GM12865 (cell line): ENCODE measurements at regions not wholly inside any gene's neighbourhood (a gene's known extent, or its start where the extent isn't known, plus 50 kb on each side); places are given as distances from the start of the nearest gene placed in this dataset.

Experiments
- DNase-seq: peaks from one replicate; pipeline ENCODE4 v3.0.0; 2010; ENCODE audit warnings: low read depth
- H3K4me3 ChIP-seq: 2 replicates; pipeline ENCODE4 v1.5.1; 2011; ENCODE audit warnings: mild to moderate bottlenecking, low read depth, low read length, control low read depth
- TF ChIP-seq, protein P1 (sequence below): IDR thresholded peaks from 2 replicates; pipeline ENCODE4 v1.5.1; 2011; ENCODE audit warnings: low read length, control low read depth, low read depth, inconsistent platforms; ENCODE audit not compliant: insufficient read depth; ENCODE audit errors: missing control alignments

GRCh38 chr17:63304704-63305261, 141.3 kb downstream of the CYB561 start:
- TF ChIP-seq, protein P1, sequence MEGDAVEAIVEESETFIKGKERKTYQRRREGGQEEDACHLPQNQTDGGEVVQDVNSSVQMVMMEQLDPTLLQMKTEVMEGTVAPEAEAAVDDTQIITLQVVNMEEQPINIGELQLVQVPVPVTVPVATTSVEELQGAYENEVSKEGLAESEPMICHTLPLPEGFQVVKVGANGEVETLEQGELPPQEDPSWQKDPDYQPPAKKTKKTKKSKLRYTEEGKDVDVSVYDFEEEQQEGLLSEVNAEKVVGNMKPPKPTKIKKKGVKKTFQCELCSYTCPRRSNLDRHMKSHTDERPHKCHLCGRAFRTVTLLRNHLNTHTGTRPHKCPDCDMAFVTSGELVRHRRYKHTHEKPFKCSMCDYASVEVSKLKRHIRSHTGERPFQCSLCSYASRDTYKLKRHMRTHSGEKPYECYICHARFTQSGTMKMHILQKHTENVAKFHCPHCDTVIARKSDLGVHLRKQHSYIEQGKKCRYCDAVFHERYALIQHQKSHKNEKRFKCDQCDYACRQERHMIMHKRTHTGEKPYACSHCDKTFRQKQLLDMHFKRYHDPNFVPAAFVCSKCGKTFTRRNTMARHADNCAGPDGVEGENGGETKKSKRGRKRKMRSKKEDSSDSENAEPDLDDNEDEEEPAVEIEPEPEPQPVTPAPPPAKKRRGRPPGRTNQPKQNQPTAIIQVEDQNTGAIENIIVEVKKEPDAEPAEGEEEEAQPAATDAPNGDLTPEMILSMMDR = no peak
- no peak for DNase-seq

GRCh38 chr17:63305857-63306256, 140.2 kb downstream of the CYB561 start:
- no peak for DNase-seq
- TF ChIP-seq, protein P1 = no peak
- H3K4me3 ChIP-seq = no peak overlapping the region

More at GRCh38 chr17:63304704-63305261, 141.3 kb downstream of the CYB561 start:
- no peak overlapping the region for H3K4me3 ChIP-seq

GRCh38 chr17:63306855-63307254, 139.3 kb downstream of the CYB561 start:
- no peak overlapping the region for H3K4me3 ChIP-seq
- DNase-seq = no peak
- TF ChIP-seq, protein P1 = no peak

DNA sequence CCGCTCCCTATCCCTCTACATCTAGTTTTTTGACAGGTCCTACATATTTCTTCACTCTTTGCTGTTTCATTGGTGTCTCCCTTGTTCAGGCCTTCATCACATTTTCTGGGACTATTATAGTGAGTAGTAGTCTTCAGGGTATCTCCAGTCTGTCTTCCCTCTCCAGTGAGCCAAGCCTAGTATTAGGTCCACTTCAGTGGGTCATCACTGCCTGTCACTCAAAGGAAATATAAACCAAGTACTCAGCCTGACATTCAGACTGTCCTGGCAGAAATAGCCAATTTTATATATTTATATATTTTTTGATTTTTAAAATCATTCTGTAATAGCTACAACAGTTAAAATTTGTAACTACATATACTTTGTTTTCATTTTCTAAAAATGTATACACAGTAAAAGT, 137.8 kb downstream of the CYB561 start:
- DNase-seq = no peak
- TF ChIP-seq, protein P1 = no peak
- H3K4me3 ChIP-seq = no peak overlapping the region

- TF ChIP-seq, protein P1 = no peak
- no peak for DNase-seq
- no peak overlapping the region for H3K4me3 ChIP-seq
Observed at GRCh38 chr17:63309021-63309420, 137.1 kb downstream of the CYB561 start.

- TF ChIP-seq, protein P1 = no peak
Observed at GRCh38 chr17:63311416-63311937, 134.6 kb downstream of the CYB561 start.

DNA sequence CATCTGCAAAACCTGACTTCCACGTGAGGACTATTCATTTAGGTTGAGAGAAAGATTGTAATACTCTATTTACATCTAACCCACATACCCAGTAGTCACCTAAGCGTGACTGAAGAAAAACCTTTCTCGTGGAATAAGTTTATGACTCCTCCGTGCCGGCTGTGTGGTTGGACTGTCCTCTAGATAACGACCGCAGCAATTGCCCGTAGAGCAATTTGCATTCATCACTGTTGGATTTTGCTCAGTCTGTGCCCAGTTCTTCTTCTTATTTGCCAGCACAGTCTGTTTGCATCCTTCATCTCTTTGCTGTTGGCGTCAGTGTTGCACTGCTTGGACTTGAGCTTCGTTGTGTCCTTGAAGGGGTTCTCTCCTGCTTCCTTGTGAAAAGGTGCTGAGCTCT, 131.3 kb downstream of the CYB561 start:
- H3K4me3 ChIP-seq = no peak overlapping the region
- no peak for DNase-seq
- TF ChIP-seq, protein P1 = no peak

More at GRCh38 chr17:63311416-63311937, 134.6 kb downstream of the CYB561 start:
- no peak overlapping the region for H3K4me3 ChIP-seq
- no peak for DNase-seq
